ENCODE measurements at regions not wholly inside any gene's neighbourhood (a gene's known extent, or its start where the extent isn't known, plus 50 kb on each side); places are given as distances from the start of the nearest gene placed in this dataset.

DNA sequence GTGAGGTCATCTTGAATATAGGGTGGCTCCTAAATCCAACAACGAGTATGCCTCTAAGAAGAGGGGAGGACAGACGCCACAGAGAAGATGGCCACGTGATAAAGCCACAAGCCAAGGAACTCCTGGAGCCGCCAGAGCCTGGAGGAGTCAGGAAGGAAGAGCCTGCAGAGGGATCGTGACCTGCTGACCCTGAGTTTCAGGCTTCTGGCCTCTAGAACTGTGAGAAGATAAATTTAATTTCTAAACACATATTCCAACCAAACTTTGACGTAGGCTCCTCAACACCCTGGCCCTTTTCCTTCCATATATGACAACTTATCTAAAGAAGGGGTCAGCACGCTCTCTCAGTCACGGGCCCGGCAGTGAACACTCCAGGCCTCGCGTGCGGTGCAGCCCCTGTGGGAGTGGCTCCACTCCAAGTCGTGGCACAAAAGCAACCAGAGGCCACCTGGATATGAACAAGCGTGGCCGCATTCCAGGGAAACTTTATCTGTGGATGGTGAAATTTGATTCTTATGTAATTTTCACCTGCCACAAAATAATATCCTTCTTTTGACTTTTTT is 138.6 kb upstream of the AJAP1 start:
- no peak overlapping the region for H3K27ac ChIP-seq

GRCh38 chr1:4516596-4516995 is 137.8 kb upstream of the AJAP1 start:
- Histone ChIP-seq H3K27ac (no peak overlapping the region), H3K4me3 (no peak overlapping the region)

More for the DNA sequence above, 138.6 kb upstream of the AJAP1 start:
- no peak overlapping the region for H3K4me3 ChIP-seq

DNA sequence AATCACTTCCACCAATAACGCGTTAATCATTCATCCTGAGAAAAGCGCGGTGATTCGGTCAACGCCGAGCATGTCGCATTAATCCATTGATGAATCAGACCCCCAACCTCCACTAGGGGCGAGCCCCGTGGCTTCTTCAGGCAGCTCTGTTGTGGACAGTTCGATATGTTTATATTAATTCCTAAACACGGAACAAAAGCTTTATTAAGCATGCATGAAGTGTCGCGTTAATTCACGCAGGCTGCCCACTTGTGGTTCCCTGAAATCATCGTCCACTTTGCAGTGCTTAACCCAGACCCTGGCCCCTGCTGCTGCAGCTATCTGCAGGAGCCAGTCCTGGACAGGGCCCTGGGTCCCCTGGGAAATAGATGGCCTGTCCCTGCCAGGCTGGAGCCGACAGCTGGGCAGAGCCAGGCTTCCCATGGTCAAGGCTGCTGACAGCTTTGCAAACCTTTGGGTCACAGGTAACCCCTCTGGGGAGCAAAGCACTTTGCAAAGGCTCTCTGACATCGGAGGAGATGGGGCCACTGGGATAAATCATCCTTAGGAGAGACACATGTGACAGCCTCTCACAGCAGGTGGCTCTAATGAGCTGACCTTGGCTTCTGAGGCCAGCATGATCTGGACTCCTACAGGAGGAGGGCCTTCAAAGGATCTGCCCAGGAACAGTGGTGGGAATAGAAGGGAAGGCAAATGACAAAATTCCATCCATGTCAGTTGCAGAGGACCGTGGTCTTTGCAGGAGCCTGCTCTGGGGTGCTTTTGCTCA is 137.0 kb upstream of the AJAP1 start:
- Histone ChIP-seq H3K4me3 (no peak overlapping the region), H3K27ac (no peak overlapping the region)

DNA sequence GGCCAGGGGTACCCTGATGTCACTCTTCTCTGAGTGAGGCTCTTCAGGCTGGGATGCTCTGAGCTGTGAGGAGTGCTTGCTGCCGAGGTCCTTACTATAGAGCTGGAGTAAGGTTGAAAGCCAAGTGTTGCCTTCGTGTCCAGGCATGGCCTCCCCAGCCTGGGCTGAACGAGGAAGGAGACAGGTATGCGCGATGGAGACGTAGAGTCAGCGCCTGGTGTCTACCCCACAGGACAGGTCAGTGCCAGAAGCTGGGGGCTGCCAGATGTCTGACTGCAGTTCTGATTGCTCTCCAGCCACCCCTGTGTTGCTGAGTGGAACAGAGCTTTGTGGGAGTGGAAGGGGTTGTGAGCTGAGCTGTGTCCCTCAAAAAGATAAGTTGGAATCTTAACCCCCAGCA is 135.8 kb upstream of the AJAP1 start:
- no peak overlapping the region for H3K27ac ChIP-seq
- H3K4me3 ChIP-seq: no peak overlapping the region

DNA sequence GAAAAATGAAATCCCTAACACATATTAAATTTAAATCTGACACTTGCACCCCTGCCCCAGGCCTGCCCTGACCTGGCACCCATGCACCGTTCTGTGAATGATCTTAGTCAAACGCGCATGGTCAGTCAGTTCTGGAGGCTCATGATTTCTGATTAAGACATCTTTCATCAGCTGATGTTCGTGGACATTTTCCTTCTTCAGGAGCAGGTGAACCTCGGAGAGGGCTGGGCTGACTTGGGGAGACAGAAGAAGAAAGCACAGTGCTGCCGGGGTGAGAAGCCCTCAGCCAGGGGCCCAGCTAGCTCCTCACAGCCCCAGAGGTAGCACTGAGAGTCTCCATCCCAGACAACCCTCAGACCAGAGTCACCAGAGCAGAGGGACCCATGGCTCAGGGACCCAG is 134.5 kb upstream of the AJAP1 start:
- H3K27ac ChIP-seq: no peak overlapping the region
- H3K4me3 ChIP-seq: no peak overlapping the region

- Histone ChIP-seq H3K4me3 (no peak overlapping the region), H3K27ac (no peak overlapping the region)
These were observed 130.9 kb upstream of the AJAP1 start for GRCh38 chr1:4523551-4523950.

- Histone ChIP-seq H3K27ac (no peak overlapping the region), H3K4me3 (no peak overlapping the region)
These were observed 127.7 kb upstream of the AJAP1 start for GRCh38 chr1:4526747-4527146.

- Histone ChIP-seq H3K27ac (no peak overlapping the region), H3K4me3 (no peak overlapping the region)
These were observed 126.6 kb upstream of the AJAP1 start for GRCh38 chr1:4527819-4528218.

DNA sequence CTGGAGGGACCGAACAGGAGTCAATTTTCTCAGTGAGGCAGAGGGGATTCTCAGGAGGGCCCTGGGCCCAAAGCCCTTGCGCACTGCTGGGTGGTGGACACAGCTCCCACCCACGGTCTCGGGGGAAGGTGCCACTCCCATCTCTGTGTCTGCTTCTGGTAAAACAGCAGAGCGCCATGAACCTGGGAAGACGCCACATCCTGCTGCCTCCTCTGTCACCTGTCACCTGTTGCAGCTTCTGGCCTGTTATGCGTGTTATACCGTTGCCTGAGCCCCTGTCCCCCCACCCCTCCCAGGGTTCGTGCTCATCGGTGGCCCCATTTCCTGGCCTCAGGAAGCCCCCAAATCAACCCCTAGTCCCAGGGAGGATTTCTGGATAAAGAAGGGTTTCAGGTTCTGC is 125.8 kb upstream of the AJAP1 start:
- no peak overlapping the region for H3K27ac ChIP-seq

GRCh38 chr1:4529446-4530165 is 124.8 kb upstream of the AJAP1 start:
- Histone ChIP-seq H3K27ac (no peak overlapping the region), H3K4me3 (no peak overlapping the region)

More for the DNA sequence above, 125.8 kb upstream of the AJAP1 start:
- no peak overlapping the region for H3K4me3 ChIP-seq

DNA sequence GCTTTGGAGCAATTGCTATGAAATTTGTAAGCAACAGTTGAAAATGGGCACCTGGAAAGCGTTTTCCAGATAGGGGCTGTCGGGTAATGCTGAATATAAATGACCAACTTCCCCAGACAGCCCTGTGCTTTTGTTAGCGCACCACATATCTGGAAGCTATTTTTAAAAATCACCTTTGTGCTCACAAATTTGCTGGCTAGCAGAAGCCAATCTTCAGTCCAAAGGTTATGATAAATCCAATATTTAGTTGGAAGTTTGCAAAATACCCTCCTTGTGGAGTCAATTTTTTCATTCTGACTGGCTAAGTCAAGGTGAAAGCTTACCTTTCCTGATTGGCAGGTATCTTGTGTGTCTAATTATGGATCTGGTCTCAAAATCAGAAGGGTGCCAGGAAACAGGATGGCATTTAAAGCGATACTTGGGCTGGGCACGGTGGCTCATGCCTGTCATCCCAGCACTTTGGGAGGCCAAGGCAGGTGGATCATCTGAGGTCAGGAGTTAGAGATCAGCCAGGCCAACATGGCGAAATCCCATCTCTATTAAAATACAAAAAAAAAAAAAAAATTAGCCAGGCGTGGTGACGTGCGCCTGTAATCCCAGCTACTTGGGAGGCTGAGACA is 124.1 kb upstream of the AJAP1 start:
- Histone ChIP-seq H3K4me3 (no peak overlapping the region), H3K27ac (no peak overlapping the region)

DNA sequence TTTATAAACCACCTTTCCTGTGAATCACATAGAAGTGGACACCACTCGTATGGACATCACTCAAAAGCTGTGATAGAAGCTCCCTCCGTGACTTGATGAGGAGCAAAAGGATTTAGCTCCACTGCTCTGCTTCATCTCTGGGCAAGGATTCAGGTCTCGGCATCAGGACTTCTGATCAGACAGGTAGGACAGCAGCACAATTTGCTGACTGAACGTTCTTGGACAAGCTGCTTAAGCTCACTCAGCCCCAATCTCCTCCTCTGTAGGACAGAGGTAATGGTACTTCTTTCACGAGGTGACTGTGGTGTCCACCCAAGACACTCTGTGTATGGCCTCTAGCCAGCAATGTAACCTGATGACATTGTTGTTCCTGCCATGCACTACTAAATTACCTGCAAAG is 122.6 kb upstream of the AJAP1 start:
- no peak overlapping the region for H3K27ac ChIP-seq
- no peak overlapping the region for H3K4me3 ChIP-seq

DNA sequence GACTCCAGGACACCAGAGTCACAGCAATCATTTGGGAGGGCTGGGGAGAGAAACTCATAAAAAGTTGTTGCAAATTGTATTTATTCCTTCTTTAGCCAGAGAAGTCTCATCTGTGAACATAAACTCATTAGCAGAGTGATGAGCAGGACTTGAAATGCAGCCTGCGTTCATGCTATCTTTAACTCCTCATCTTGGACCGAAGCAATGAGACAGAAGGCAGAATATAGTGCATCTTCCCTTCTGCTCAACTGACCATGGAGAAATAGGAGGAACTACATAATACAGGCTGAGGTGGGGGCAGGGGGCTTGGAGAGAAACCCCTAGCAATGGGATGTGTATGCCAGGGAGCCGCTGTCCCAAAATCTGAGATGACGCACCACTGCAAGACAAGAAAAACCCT is 121.8 kb upstream of the AJAP1 start:
- H3K27ac ChIP-seq: no peak overlapping the region
- H3K4me3 ChIP-seq: no peak overlapping the region

DNA sequence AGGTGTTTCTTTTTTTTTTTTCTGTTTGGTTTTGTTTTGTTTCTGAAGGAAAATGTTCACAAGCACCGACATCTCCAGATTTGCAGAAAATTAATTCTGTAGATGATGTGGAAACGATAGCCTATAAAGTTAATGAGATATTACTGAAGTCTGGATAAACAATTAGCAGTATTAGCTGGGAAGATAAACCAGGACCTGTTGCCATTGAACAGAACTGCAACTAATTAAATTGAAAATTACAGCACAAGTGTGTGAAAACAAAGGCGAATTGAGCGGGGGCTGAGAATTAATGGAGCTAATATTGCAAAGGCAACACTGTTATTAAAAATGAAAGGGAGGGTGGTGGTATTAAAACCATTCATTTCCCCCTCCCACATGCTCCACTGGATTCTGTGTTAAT is 107.5 kb upstream of the AJAP1 start:
- Histone ChIP-seq H3K27ac (no peak overlapping the region), H3K4me3 (no peak overlapping the region)

DNA sequence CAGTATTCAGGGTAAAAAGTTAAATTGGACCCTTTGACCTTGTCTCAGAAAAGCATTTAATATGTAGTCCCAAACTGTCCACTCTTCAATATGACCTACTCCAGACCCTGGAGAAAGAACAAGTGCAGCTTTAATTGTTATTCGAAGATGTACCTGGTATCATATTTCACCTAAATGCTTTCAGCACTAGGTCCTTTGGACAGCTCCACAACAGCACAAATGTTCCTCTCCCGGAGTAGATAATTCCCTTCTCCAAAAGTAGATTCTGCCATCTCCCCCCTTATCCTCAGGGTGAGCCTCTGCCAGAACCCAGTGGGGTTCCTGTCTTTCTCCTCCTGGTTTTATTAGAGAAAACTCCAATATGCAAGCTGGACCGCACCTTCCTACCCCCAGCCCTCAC is 104.5 kb upstream of the AJAP1 start:
- no peak overlapping the region for H3K27ac ChIP-seq
- H3K4me3 ChIP-seq: no peak overlapping the region

GRCh38 chr1:4550941-4551340 is 103.5 kb upstream of the AJAP1 start:
- H3K27ac ChIP-seq: no peak overlapping the region
- no peak overlapping the region for H3K4me3 ChIP-seq

- Histone ChIP-seq H3K4me3 (no peak overlapping the region), H3K27ac (no peak overlapping the region)
These were observed 102.7 kb upstream of the AJAP1 start for GRCh38 chr1:4551706-4552105.

GRCh38 chr1:4553761-4554160 is 100.6 kb upstream of the AJAP1 start:
- no peak overlapping the region for H3K27ac ChIP-seq
- H3K4me3 ChIP-seq: no peak overlapping the region

DNA sequence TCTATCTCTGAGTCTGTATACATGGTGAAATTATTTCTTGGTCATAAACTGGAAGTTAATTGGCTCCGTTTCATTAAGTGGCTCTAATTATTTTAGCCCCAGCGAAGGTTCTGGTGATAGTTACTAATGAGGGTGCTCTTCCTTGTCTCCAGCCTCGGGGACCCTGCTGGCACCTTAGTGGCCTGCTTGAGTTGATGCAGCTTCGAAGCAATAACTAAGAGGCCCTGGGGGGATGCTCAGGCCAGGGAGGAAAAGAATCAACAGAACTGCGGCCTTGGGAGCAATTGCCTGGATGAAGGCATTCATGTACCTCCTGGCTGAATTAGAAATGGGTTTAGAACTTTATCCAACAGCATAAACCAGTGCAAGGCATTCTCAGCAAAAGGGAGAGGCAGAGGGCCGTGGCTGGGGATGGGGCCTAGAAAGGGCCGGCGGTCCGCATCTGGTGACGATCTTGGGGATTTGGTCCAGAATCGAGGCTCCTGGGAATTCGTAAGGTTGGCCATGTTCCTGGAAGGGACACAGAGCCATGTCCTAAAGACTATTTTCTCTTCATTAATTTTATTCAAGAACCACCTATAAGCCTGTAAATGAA is 100.0 kb upstream of the AJAP1 start:
- H3K4me3 ChIP-seq: no peak overlapping the region
- no peak overlapping the region for H3K27ac ChIP-seq

DNA sequence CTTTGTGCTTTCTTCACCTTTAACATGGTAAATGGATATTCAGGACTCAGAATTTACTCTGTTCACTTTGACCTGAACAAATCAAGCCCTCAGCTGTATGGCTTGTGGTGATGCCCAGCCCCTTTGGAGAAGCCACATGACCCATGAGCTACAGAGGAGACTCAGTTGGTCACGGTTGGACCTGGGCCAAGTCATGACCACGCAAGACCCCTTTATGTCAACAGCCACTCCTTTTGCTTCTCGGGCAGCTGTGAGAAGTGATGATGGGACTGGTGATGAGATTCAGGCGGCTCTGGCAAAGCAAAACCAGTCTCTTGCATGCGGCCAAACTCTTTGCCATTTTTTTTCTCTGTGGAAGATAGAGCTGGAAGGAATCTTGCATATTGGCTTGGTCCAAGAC is 96.5 kb upstream of the AJAP1 start:
- Histone ChIP-seq H3K27ac (no peak overlapping the region), H3K4me3 (no peak overlapping the region)

Data from skin epidermis (tissue), 12 donors.